Vagina (tissue), 2 donors: ENCODE measurements at regions not wholly inside any gene's neighbourhood (a gene's known extent, or its start where the extent isn't known, plus 50 kb on each side); places are given as distances from the start of the nearest gene placed in this dataset.

Experiments used
- POLR2AphosphoS5 ChIP-seq, 2 donors: sonication (generic); formaldehyde crosslinking; IDR thresholded peaks; one replicate each; pipeline ENCODE4 v1.9.0; 2017; ENCODE audit warnings: antibody characterized with exemption in 2 of 2, mild to moderate bottlenecking in 2 of 2, low read depth in 1 of 2; ENCODE audit not compliant: insufficient read depth in 1 of 2
- TF ChIP-seq, protein P1 (sequence below), 3 experiments: fragments of 450-650 bp in 2 of 3; fragments of 200-600 bp in 1 of 3; sonication (generic) in 1 of 3; IDR thresholded peaks; one replicate each; pipeline ENCODE4 v1.5.1; 2017 to 2019; ENCODE audit warnings: antibody characterized with exemption in 3 of 3, mild to moderate bottlenecking in 2 of 3, moderate library complexity in 2 of 3

DNA sequence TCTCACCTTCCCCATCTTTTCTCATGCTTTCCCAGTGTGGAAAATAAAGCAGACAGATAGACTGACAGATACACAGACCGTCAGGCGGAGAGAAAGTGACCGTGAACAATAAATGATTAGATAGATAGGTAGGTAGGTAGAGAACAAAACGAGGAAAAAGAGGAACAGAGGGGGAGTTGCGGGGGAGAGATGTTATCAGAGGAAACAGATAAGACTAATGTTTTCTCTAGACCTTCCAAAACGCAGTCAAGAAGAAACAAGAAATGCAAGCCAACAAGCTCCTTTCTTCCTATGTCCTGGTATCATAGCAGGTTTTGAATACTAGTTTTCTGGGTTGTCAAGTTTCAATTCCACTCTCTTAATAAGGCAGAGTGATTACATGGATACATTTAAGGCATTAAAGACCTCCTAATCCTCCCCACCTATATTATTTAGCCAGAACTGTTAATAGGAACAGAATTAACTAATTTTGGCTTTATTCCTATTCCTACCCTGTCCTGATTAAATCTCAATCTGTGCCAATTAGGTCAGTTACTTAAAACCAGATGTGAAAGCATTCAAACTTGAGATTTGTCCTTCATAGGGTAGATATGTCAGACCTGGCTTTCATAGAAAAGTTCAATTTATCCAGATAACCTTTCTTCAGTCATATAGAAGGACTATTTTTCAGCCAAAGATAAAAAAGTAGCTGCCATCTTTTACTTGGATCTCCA, 89.0 kb upstream of the PTPRR start:
- TF ChIP-seq, protein P1, sequence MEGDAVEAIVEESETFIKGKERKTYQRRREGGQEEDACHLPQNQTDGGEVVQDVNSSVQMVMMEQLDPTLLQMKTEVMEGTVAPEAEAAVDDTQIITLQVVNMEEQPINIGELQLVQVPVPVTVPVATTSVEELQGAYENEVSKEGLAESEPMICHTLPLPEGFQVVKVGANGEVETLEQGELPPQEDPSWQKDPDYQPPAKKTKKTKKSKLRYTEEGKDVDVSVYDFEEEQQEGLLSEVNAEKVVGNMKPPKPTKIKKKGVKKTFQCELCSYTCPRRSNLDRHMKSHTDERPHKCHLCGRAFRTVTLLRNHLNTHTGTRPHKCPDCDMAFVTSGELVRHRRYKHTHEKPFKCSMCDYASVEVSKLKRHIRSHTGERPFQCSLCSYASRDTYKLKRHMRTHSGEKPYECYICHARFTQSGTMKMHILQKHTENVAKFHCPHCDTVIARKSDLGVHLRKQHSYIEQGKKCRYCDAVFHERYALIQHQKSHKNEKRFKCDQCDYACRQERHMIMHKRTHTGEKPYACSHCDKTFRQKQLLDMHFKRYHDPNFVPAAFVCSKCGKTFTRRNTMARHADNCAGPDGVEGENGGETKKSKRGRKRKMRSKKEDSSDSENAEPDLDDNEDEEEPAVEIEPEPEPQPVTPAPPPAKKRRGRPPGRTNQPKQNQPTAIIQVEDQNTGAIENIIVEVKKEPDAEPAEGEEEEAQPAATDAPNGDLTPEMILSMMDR (IDR thresholded peaks at IDR 0.05): no peak
- TF ChIP-seq POLR2AphosphoS5 (IDR thresholded peaks at IDR 0.05; ENCODE audit: insufficient read depth in 1 of 2, low read depth in 1 of 2): no peak
